ENCODE measurements at regions not wholly inside any gene's neighbourhood (a gene's known extent, or its start where the extent isn't known, plus 50 kb on each side); places are given as distances from the start of the nearest gene placed in this dataset.

- TF ChIP-seq EZH2 (IDR thresholded peaks at IDR 0.05) (no peak), POLR2AphosphoS5 (IDR thresholded peaks at IDR 0.05; ENCODE audit: borderline replicate concordance, low read depth, low read length) (no peak), FOXP2 (optimal IDR thresholded peaks at IDR 0.05; ENCODE audit: control extremely low read depth, extremely low read length, insufficient read depth) (no peak)
Observed at GRCh38 chr7:91373111-91373800, 109.0 kb downstream of the FZD1 start.

Data from SK-N-MC (cell line).